ENCODE measurements at regions not wholly inside any gene's neighbourhood (a gene's known extent, or its start where the extent isn't known, plus 50 kb on each side); places are given as distances from the start of the nearest gene placed in this dataset.

- no peak for TF ChIP-seq MXI1 (IDR thresholded peaks at IDR 0.05; ENCODE audit: low read depth, low read length)
- no peak for TF ChIP-seq TAF1 (IDR thresholded peaks at IDR 0.05; ENCODE audit: borderline replicate concordance, low read depth, low read length)
- TF ChIP-seq, protein P1, sequence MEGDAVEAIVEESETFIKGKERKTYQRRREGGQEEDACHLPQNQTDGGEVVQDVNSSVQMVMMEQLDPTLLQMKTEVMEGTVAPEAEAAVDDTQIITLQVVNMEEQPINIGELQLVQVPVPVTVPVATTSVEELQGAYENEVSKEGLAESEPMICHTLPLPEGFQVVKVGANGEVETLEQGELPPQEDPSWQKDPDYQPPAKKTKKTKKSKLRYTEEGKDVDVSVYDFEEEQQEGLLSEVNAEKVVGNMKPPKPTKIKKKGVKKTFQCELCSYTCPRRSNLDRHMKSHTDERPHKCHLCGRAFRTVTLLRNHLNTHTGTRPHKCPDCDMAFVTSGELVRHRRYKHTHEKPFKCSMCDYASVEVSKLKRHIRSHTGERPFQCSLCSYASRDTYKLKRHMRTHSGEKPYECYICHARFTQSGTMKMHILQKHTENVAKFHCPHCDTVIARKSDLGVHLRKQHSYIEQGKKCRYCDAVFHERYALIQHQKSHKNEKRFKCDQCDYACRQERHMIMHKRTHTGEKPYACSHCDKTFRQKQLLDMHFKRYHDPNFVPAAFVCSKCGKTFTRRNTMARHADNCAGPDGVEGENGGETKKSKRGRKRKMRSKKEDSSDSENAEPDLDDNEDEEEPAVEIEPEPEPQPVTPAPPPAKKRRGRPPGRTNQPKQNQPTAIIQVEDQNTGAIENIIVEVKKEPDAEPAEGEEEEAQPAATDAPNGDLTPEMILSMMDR (IDR thresholded peaks at IDR 0.05) = no peak
- TF ChIP-seq, protein P2, sequence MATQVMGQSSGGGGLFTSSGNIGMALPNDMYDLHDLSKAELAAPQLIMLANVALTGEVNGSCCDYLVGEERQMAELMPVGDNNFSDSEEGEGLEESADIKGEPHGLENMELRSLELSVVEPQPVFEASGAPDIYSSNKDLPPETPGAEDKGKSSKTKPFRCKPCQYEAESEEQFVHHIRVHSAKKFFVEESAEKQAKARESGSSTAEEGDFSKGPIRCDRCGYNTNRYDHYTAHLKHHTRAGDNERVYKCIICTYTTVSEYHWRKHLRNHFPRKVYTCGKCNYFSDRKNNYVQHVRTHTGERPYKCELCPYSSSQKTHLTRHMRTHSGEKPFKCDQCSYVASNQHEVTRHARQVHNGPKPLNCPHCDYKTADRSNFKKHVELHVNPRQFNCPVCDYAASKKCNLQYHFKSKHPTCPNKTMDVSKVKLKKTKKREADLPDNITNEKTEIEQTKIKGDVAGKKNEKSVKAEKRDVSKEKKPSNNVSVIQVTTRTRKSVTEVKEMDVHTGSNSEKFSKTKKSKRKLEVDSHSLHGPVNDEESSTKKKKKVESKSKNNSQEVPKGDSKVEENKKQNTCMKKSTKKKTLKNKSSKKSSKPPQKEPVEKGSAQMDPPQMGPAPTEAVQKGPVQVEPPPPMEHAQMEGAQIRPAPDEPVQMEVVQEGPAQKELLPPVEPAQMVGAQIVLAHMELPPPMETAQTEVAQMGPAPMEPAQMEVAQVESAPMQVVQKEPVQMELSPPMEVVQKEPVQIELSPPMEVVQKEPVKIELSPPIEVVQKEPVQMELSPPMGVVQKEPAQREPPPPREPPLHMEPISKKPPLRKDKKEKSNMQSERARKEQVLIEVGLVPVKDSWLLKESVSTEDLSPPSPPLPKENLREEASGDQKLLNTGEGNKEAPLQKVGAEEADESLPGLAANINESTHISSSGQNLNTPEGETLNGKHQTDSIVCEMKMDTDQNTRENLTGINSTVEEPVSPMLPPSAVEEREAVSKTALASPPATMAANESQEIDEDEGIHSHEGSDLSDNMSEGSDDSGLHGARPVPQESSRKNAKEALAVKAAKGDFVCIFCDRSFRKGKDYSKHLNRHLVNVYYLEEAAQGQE (IDR thresholded peaks at IDR 0.05; ENCODE audit: low read depth, low read length) = no peak
- no peak for TF ChIP-seq EP300 (IDR thresholded peaks at IDR 0.05; ENCODE audit: borderline replicate concordance in 1 of 2, low read depth in 1 of 2, low read length in 1 of 2)
- TF ChIP-seq RXRA (IDR thresholded peaks at IDR 0.05; ENCODE audit: borderline replicate concordance, low read depth) = no peak
Measured at GRCh38 chr3:13708871-13709595, 160.1 kb downstream of the FBLN2 start.
